SHP77 (cell line): ENCODE measurements at regions not wholly inside any gene's neighbourhood (a gene's known extent, or its start where the extent isn't known, plus 50 kb on each side); places are given as distances from the start of the nearest gene placed in this dataset.
"Not testable (repeated sequence)": the region's sequence is repeated elsewhere in the genome, so short reads cannot be mapped to it uniquely, and the experiment has no call there.

Source experiments
- DNase-seq, 2 experiments: peaks; one replicate each; lab custom pipeline; 2025; lab: John Stamatoyannopoulos, UW

DNA sequence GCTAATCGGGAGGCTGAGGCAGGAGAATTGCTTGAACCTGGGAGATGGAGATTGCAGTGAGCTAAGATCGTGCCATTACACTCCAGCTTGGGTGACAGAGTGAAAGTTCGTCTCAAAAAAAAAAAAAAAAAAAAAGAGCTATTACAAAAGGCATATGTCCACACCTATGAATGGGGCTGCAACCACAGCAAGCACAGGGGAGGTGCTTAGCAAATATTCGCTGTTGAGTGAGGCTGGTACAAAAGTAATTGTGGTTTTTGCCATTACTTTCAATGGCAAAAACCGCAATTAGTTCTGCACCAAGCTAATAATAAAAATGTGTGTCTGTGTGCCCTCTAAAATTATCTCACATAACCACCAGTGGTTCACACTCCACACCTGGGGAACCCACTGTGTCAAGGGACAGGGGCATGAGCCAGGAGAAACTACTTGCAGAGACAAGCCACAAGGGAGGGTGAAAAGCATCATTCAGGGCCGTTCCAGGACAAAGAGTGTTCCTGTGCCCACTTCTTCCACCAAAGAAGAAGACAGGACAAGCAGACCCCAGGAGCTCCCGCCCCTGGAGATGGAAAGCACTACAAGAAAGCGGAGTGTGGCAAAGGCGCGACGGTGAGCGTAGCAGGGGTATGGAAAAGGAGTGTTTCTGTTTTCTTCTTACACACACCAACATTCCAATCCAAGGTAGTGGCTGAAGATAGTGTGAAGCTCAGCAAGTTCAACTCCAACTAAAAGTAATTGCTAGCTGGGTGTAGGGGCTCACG lies 84.4 kb upstream of the CNEP1R1 start:
- no peak for DNase-seq

DNA sequence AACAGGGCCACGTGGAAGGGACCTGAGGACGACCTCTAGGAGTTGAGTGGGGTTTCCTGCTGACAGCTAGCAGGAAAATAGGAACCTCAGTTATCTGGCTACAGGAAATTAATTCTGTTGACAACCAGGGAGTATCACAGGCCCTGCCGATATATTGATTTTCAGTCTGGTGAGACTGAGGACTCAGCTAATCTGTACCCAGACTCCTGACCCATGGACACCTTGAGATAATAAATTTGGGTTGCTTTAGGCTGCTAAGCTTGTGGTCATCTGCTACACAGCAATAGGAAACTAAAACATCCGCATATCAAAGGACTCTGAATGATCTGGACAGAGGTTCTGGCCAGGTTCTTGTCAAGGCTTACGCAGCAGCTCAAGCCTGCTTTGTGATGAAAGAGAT lies 80.8 kb upstream of the CNEP1R1 start:
- no peak for DNase-seq

- DNase-seq = no peak
Measured at GRCh38 chr16:49947907-49948678, 76.9 kb upstream of the CNEP1R1 start.

- no peak for DNase-seq
Measured at GRCh38 chr16:49951574-49952195, 73.3 kb upstream of the CNEP1R1 start.

DNA sequence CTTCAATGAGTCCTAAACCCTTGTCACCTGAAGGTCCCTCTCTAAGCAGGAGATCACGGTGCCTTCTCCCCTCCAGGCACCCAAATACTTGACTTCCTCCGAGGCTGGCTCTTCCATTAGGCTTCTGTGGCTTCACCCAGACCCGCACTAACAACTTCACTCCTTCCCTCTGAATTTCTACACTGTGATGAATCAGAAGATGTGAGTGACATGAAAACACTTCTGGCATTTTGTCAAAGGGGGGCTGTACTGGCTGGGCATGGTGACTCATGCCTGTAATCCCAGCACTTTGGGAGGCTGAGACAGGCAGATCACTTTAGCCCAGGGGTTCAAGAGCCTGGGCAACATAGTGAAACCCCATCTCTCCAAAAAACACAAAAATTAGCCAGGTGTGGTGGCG lies 72.6 kb upstream of the CNEP1R1 start:
- no peak for DNase-seq

- no peak for DNase-seq
Measured at GRCh38 chr16:49953090-49953489, 71.9 kb upstream of the CNEP1R1 start.

- no peak for DNase-seq
Measured at GRCh38 chr16:49955858-49956257, 69.2 kb upstream of the CNEP1R1 start.

- DNase-seq = no peak
Measured at GRCh38 chr16:49956915-49957314, 68.1 kb upstream of the CNEP1R1 start.

DNA sequence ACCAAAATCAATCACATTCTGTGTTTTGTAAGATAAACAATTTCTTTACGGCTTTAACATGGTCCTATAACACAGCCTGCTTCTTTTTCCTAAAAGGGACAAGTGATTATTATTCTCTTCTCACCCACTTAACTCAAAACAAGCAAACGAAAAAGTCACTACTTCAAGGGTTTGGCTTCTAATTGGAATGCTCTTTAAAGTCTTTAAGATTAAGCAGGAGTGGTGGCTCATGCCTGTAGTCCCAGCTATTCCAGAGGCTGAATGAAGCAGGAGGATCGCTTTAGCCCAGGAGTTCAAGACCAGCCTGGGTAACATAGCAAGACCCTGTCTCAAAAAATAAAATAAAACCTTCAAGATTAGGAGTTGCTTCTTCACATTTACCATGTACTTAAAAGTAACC lies 66.6 kb upstream of the CNEP1R1 start:
- DNase-seq = no peak

DNA sequence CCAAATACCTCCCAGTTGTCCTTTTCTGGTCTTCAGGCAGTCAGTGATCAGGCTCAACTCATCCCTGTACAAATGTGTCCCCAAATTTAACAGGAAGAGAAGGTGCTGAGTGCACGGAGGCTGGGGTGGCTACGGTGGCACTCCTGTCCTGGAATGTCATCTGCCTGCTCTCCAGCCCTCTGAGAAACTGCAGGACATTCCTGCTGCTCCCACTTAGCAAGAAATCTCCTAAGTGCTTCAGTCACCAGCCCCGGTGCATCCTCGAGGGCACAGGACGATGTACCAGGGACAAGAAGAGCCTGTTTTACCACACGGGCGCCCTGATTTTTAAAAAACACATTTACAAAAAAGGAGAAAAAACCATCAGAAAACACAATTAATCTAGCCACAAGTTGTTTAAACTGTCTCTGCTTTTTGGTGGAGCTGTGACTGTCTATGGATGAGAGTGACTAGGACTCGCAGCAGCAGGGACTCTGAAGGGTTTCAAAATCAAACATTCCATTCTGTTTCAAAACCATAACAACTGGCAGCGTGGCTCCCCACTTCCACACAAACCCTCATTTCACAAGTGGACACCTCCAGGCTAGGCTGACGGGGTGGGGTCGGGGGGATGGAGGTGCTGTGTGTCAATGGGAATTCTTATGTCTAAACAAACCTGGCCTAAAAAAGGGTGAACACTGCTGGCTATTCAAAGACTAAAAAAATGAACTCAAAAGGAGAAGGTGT lies 65.3 kb upstream of the CNEP1R1 start:
- no peak for DNase-seq

DNA sequence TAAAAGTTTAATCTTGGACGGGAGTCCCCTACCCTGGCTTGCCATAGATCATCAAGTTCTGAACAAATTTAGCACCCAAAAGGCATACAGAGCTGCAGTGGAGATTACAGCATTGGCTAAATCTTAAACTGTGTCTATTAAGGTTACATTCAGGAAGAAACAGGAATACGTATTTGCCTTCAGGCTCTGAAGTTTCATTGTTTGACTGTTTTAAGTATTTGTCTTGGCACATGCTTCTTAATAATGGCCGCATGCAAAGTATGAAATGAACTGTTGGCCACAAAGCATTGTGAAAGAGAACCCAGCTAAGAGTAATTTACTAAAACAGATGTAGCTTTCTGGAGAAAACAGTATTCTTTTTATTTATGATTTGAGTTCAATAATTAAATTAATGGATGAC lies 63.9 kb upstream of the CNEP1R1 start:
- DNase-seq = no peak

DNA sequence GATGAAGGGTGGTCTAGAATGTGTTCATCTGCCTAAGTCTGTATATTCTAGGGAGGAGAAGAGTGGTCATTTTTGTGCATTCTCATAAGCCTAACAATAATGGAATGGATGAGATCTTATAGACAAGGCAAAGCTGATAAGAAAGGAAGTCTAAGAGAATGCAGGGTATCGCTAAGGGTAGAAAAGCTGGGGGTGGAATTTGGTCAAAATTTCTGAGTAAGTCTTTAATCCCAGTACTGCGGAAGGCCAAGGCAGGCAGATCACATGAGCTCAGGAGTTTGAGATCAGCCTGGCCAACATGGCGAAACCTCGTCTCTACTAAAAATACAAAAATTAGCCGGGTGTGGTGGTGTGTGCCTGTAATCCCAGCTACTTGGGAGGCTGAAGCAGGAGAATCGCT lies 62.5 kb upstream of the CNEP1R1 start:
- DNase-seq = not testable (repeated sequence)

DNA sequence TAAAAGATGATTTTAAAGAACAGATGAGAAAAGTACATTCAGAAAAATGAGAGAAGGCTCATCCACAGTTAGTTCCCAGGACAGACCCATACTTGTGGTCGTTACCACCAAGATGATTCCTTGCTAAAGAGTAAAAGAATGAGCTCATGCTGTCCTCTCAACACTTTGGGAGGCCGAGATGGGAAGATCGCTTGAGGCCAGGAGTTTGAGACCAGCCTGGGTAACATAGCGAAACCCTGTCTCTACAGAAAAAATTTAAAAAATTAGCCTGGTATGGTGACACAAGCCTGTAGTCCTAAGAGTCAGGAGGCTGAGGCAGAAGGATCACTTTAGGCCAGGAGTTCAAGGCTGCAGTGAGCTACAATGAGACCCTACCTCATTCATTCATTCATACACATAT lies 60.7 kb upstream of the CNEP1R1 start:
- no peak for DNase-seq

DNA sequence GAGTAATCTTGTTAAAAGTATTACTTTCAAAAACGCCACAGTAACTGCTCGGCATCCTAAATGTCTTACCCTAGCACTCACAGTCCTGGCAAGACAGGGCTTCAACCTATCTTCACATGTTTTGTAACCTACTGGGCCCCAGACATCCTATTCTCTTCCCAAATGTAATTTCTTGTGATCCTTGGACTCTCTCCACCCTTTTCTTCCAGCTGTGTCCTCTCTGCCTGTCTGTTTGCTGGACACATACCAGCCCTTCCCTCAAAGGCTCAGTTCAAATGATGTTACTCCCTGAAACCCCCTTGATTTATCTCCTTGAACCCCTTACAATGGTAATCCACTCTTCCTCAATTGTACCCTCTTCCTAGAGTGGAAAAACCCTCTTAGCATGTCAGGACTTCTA lies 60.1 kb upstream of the CNEP1R1 start:
- DNase-seq = no peak

DNA sequence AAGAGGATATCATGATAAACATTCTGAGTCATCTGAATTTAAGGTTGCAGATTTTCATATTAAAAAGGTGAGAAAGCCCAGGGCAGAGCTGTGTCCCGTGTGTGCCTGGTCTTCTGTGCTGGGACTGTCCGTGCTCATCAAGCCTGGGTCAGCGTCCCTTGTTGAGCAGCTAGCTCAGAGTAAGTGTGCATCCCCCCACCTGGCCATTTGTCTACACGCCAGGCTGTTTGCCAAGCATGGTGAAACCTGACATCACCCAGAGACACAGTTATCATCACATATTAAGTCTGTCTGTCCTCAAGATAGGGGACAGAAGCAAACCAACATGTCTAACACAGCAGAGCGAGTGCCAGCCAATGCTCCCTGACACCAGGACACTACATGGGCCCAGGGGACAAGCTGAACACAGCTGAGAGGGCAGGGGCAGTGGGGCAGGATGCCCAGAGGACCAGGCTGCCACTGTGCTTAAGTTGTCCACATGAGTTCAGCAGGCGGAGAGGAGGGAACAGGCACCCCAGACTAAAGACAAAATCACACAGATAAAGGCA lies 57.9 kb upstream of the CNEP1R1 start:
- no peak for DNase-seq

DNA sequence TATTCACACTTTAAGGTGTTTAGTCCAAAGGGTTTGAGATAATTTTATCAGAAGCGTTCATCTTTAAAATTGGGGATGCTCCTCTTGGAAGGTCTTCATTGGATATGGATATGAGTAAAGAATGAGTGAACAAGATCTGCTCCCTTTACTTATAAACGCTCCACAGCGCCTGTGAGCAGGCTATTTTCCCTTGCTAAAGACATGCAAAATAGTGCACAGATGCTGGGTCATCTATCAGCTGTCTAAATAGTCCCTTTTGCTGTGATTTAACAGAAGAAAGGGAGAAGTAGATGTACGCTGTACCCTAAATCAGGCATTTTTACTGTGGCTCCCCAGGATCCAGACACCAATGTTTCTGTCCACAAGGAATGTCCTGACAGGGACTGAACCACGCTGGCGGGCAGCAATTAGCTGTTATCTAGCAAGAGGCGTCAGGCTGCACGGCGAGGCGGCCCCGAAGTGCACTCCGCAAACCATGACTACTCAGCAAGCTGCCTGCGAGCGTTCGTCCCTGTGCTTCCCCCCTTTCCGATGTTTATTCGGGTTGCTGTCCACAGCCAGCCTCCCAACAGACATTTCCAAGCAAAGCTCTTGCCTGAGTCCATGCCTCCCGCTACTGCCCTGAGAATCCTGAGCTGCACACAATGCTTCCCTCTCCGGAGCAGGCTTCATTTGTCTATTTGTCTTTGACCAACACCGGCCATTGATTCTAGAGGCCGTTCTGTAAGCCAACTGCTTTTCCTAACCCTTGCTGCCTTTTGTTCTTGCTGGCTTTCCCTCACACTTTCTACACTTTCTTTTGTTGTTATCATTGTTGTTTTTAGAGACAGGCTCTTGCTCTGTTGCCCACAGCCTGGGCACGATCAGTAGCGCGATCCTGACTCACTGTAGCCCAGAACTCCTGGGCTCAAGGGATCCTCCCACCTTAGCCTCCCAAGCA lies 55.7 kb upstream of the CNEP1R1 start:
- no peak for DNase-seq

- DNase-seq = no peak
Measured at GRCh38 chr16:49970797-49971431, 54.1 kb upstream of the CNEP1R1 start.

DNA sequence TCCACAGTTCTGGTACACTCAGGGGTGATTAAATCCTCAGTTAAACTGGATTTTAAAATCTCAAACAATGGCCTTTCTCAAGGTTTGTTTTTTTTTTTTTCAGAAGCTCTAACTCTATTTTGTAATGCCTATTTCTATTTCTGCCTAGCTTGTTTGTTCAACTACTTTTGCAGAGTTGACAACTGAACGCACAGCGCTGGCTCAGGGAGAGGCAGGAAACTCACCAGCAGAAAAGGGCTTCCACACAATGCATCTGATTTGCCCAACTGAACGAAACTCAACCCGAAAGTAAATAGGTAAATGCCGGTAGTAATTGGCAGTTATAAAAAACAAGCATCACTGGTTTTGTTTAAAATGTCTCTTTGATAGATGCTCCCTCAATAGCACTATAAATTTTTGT lies 52.7 kb upstream of the CNEP1R1 start:
- DNase-seq = no peak

GRCh38 chr16:49972961-49973360 lies 52.1 kb upstream of the CNEP1R1 start:
- no peak for DNase-seq
